Liver (tissue), 8 donors: ENCODE measurements at regions not wholly inside any gene's neighbourhood (a gene's known extent, or its start where the extent isn't known, plus 50 kb on each side); places are given as distances from the start of the nearest gene placed in this dataset.

Experiments
- DNase-seq: peaks from one replicate; pipeline ENCODE4 v3.0.0-alpha.2; 2017; ENCODE audit warnings: low spot score
- H3K27ac ChIP-seq, 2 donors: one replicate each; pipeline ENCODE4 v1.7.0; 2013; ENCODE audit warnings: inconsistent platforms in 2 of 2, low read length in 2 of 2, control low read depth in 1 of 2, low read depth in 1 of 2, mild to moderate bottlenecking in 1 of 2
- H3K27me3 ChIP-seq, 4 donors: one replicate each; pipeline versions ENCODE4 v1.6.1 to v1.7.0; 2013; ENCODE audit warnings: low read length in 3 of 4, inconsistent platforms in 1 of 4, mild to moderate bottlenecking in 1 of 4, moderate library complexity in 1 of 4; ENCODE audit not compliant: control insufficient read depth in 4 of 4, insufficient read depth in 4 of 4
- H3K36me3 ChIP-seq, 4 donors: one replicate each; pipeline versions ENCODE4 v1.6.1 to v1.7.0; 2013; ENCODE audit warnings: low read length in 3 of 4, mild to moderate bottlenecking in 3 of 4, low read depth in 1 of 4, moderate library complexity in 1 of 4; ENCODE audit not compliant: control insufficient read depth in 4 of 4, insufficient read depth in 3 of 4
- H3K4me1 ChIP-seq, 4 donors: one replicate each; pipeline versions ENCODE4 v1.6.1 to v1.7.0; 2013; ENCODE audit warnings: low read length in 3 of 4, mild to moderate bottlenecking in 3 of 4, moderate library complexity in 1 of 4; ENCODE audit not compliant: control insufficient read depth in 4 of 4, insufficient read depth in 4 of 4
- H3K4me3 ChIP-seq, 3 donors: one replicate each; pipeline versions ENCODE4 v1.6.1 to v1.7.0; 2013; ENCODE audit warnings: low read length in 3 of 3, control low read depth in 1 of 3, low read depth in 1 of 3, mild to moderate bottlenecking in 1 of 3
- H3K9ac ChIP-seq, 2 donors: one replicate each; pipeline ENCODE4 v1.7.0; 2013; ENCODE audit warnings: low read length in 2 of 2, mild to moderate bottlenecking in 2 of 2, moderate library complexity in 2 of 2, control low read depth in 1 of 2, low read depth in 1 of 2
- H3K9me3 ChIP-seq, 4 donors: one replicate each; pipeline versions ENCODE4 v1.6.1 to v1.7.0; 2013; ENCODE audit warnings: low read length in 3 of 4; ENCODE audit not compliant: control insufficient read depth in 4 of 4
- EGR1 ChIP-seq, 2 donors: IDR thresholded peaks; 2 replicates each; pipeline ENCODE4 v1.6.1; 2016 to 2018; ENCODE audit warnings: antibody characterized with exemption in 2 of 2, low read depth in 2 of 2
- FOXA1 ChIP-seq: IDR thresholded peaks from 2 replicates; pipeline ENCODE4 v1.6.1; 2016; ENCODE audit warnings: antibody characterized with exemption
- FOXA2 ChIP-seq: IDR thresholded peaks from 2 replicates; pipeline ENCODE4 v1.6.1; 2016; ENCODE audit warnings: antibody characterized with exemption
- GABPA ChIP-seq, 2 donors: IDR thresholded peaks in 1 of 2; conservative IDR thresholded peaks in 1 of 2; 2 replicates each; pipeline ENCODE4 v1.6.1; 2016; ENCODE audit warnings: antibody characterized with exemption in 2 of 2, mild to moderate bottlenecking in 1 of 2, moderate library complexity in 1 of 2
- HNF4A ChIP-seq, 2 donors: conservative IDR thresholded peaks; 2 replicates each; pipeline ENCODE4 v1.6.1; 2016; ENCODE audit warnings: antibody characterized with exemption in 2 of 2, mild to moderate bottlenecking in 2 of 2
- HNF4G ChIP-seq: IDR thresholded peaks from 2 replicates; pipeline ENCODE4 v1.6.1; 2016; ENCODE audit warnings: antibody characterized with exemption
- JUND ChIP-seq, 2 donors: IDR thresholded peaks; 2 replicates each; pipeline ENCODE4 v1.6.1; 2016; ENCODE audit warnings: antibody characterized with exemption in 2 of 2
- NR2F2 ChIP-seq: IDR thresholded peaks from 2 replicates; pipeline ENCODE4 v1.6.1; 2016; ENCODE audit warnings: antibody characterized with exemption
- RAD21 ChIP-seq, 2 donors: IDR thresholded peaks; 2 replicates each; pipeline ENCODE4 v1.6.1; 2016; ENCODE audit warnings: antibody characterized with exemption in 2 of 2, mild to moderate bottlenecking in 2 of 2
- RXRA ChIP-seq, 2 donors: IDR thresholded peaks; 2 replicates each; pipeline ENCODE4 v1.6.1; 2017 to 2018; ENCODE audit warnings: antibody characterized with exemption in 2 of 2, mild to moderate bottlenecking in 1 of 2
- SP1 ChIP-seq: IDR thresholded peaks from 2 replicates; pipeline ENCODE4 v1.6.1; 2018; ENCODE audit warnings: antibody characterized with exemption, mild to moderate bottlenecking
- TAF1 ChIP-seq: conservative IDR thresholded peaks from 2 replicates; pipeline ENCODE4 v1.6.1; 2016; ENCODE audit warnings: antibody characterized with exemption, mild to moderate bottlenecking
- YY1 ChIP-seq: IDR thresholded peaks from 2 replicates; pipeline ENCODE4 v1.6.1; 2016; ENCODE audit warnings: antibody characterized with exemption, mild to moderate bottlenecking
- WGBS: extraction: QIAGEN DNeasy Blood & Tissue Kit; methylation state at CpG from one replicate; pipeline ENCODE4 v1.1.7; 2013; 5-methylcytosine and 5-hydroxymethylcytosine counted together
- TF ChIP-seq, protein P1 (sequence below): fragments of 150-350 bp; IDR thresholded peaks from 2 replicates; pipeline ENCODE4 v1.5.1; 2017; ENCODE audit warnings: improper control_type of control experiment, low read depth, low read length; ENCODE audit not compliant: missing input control
- TF ChIP-seq, protein P2 (sequence below): IDR thresholded peaks from 2 replicates; pipeline ENCODE4 v1.6.1; 2016; ENCODE audit warnings: antibody characterized with exemption, mild to moderate bottlenecking
- TF ChIP-seq, protein P3 (sequence below): IDR thresholded peaks from 2 replicates; pipeline ENCODE4 v1.6.1; 2016; ENCODE audit warnings: antibody characterized with exemption
- TF ChIP-seq, protein P4 (sequence below): IDR thresholded peaks from 2 replicates; pipeline ENCODE4 v1.6.1; 2016; ENCODE audit warnings: antibody characterized with exemption
- TF ChIP-seq, protein P5 (sequence below): IDR thresholded peaks from 2 replicates; pipeline ENCODE4 v1.6.1; 2016; ENCODE audit warnings: antibody characterized with exemption
- donor health status: healthy.
- donor health status: healthy.
- donor health status: healthy.
- donor health status: healthy.
- donor health status: healthy.

DNA sequence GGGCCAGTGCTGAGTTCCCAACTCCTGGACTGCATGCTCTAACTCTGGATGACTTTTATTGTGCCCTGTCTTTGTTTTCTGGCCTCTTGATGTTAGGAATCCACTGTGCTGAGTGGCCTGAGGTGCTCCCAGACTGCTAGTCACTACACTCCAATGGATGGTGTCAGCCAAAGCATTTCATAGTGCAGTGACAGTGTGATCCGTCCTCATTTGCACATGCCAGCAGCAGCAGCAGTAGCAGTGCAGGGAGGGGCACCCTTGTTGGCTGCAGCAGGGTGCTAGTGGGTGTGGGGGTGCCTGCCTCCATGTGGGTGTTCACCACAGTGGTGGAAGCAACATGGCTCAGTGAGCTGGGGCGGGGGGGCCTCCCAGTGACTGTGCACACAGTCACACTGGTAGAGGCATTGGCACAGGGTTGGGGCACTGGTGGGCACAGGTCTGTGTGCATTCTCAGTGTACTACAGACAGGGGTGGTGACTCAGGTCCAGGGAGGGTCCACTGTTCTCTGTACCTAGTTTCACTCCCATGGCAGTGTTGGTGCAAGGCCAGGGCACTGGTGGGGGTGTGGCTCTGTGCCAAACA is 214.0 kb downstream of the ZC3H11B start:
- Histone ChIP-seq H3K9ac (no peak overlapping the region), H3K4me3 (no peak overlapping the region), H3K4me1 (no peaks in the 10 kb centered on the region), H3K36me3 (no peaks in the 10 kb centered on the region), H3K27me3 (no peaks in the 10 kb centered on the region), H3K27ac (no peak overlapping the region), H3K9me3 (peaks cover 0 to 7% (median 1%) of the 10 kb centered on the region in 4 donors)
- TF ChIP-seq, protein P1, sequence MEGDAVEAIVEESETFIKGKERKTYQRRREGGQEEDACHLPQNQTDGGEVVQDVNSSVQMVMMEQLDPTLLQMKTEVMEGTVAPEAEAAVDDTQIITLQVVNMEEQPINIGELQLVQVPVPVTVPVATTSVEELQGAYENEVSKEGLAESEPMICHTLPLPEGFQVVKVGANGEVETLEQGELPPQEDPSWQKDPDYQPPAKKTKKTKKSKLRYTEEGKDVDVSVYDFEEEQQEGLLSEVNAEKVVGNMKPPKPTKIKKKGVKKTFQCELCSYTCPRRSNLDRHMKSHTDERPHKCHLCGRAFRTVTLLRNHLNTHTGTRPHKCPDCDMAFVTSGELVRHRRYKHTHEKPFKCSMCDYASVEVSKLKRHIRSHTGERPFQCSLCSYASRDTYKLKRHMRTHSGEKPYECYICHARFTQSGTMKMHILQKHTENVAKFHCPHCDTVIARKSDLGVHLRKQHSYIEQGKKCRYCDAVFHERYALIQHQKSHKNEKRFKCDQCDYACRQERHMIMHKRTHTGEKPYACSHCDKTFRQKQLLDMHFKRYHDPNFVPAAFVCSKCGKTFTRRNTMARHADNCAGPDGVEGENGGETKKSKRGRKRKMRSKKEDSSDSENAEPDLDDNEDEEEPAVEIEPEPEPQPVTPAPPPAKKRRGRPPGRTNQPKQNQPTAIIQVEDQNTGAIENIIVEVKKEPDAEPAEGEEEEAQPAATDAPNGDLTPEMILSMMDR = no peak
- TF ChIP-seq, protein P2, sequence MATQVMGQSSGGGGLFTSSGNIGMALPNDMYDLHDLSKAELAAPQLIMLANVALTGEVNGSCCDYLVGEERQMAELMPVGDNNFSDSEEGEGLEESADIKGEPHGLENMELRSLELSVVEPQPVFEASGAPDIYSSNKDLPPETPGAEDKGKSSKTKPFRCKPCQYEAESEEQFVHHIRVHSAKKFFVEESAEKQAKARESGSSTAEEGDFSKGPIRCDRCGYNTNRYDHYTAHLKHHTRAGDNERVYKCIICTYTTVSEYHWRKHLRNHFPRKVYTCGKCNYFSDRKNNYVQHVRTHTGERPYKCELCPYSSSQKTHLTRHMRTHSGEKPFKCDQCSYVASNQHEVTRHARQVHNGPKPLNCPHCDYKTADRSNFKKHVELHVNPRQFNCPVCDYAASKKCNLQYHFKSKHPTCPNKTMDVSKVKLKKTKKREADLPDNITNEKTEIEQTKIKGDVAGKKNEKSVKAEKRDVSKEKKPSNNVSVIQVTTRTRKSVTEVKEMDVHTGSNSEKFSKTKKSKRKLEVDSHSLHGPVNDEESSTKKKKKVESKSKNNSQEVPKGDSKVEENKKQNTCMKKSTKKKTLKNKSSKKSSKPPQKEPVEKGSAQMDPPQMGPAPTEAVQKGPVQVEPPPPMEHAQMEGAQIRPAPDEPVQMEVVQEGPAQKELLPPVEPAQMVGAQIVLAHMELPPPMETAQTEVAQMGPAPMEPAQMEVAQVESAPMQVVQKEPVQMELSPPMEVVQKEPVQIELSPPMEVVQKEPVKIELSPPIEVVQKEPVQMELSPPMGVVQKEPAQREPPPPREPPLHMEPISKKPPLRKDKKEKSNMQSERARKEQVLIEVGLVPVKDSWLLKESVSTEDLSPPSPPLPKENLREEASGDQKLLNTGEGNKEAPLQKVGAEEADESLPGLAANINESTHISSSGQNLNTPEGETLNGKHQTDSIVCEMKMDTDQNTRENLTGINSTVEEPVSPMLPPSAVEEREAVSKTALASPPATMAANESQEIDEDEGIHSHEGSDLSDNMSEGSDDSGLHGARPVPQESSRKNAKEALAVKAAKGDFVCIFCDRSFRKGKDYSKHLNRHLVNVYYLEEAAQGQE = no peak
- TF ChIP-seq, protein P3, sequence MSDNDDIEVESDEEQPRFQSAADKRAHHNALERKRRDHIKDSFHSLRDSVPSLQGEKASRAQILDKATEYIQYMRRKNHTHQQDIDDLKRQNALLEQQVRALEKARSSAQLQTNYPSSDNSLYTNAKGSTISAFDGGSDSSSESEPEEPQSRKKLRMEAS = no peak
- TF ChIP-seq, protein P4, sequence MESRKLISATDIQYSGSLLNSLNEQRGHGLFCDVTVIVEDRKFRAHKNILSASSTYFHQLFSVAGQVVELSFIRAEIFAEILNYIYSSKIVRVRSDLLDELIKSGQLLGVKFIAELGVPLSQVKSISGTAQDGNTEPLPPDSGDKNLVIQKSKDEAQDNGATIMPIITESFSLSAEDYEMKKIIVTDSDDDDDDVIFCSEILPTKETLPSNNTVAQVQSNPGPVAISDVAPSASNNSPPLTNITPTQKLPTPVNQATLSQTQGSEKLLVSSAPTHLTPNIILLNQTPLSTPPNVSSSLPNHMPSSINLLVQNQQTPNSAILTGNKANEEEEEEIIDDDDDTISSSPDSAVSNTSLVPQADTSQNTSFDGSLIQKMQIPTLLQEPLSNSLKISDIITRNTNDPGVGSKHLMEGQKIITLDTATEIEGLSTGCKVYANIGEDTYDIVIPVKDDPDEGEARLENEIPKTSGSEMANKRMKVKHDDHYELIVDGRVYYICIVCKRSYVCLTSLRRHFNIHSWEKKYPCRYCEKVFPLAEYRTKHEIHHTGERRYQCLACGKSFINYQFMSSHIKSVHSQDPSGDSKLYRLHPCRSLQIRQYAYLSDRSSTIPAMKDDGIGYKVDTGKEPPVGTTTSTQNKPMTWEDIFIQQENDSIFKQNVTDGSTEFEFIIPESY = no peak
- TF ChIP-seq EGR1 (IDR thresholded peaks at IDR 0.05; ENCODE audit: low read depth in 2 of 2) (no peak), TAF1 (no peak), RXRA (IDR thresholded peaks at IDR 0.05) (no peak), FOXA2 (no peak), GABPA (IDR thresholded peaks at IDR 0.05 in 1 of 2, conservative IDR thresholded peaks at IDR 0.05 in 1 of 2) (no peak), FOXA1 (no peak), YY1 (no peak), RAD21 (IDR thresholded peaks at IDR 0.05) (no peak), JUND (IDR thresholded peaks at IDR 0.05) (no peak), NR2F2 (no peak), HNF4G (no peak), HNF4A (conservative IDR thresholded peaks at IDR 0.05) (no peak), SP1 (no peak)
- TF ChIP-seq, protein P5, sequence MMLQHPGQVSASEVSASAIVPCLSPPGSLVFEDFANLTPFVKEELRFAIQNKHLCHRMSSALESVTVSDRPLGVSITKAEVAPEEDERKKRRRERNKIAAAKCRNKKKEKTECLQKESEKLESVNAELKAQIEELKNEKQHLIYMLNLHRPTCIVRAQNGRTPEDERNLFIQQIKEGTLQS = no peak
- DNase-seq = no peak
- 85% methylated on average over 2 of the region's 2 CpGs for WGBS
